HG03432 (cell line): ENCODE measurements at regions not wholly inside any gene's neighbourhood (a gene's known extent, or its start where the extent isn't known, plus 50 kb on each side); places are given as distances from the start of the nearest gene placed in this dataset.
"Not testable (repeated sequence)": the region's sequence is repeated elsewhere in the genome, so short reads cannot be mapped to it uniquely, and the experiment has no call there.

Experiments
- ATAC-seq: cut with Tn5 transposase; IDR thresholded peaks from one replicate; pipeline ENCODE4 v1.9.1; 2021; ENCODE audit warnings: mild to moderate bottlenecking, moderate library complexity; ENCODE audit not compliant: unreplicated experiment

- ATAC-seq = no peak
Observed at GRCh38 chr3:26964313-26964712, 341.7 kb downstream of the LRRC3B start.

- ATAC-seq = no peak
Observed at GRCh38 chr3:26964836-26965235, 342.3 kb downstream of the LRRC3B start.

GRCh38 chr3:26967501-26967900 is 344.9 kb downstream of the LRRC3B start:
- ATAC-seq = no peak

GRCh38 chr3:26984416-26985390 is 362.1 kb downstream of the LRRC3B start:
- ATAC-seq = no peak

GRCh38 chr3:26989037-26989436 is 366.5 kb downstream of the LRRC3B start:
- ATAC-seq = no peak

GRCh38 chr3:26997226-26997625 is 372.0 kb downstream of the NEK10 start:
- no peak for ATAC-seq

- ATAC-seq = no peak
Observed at GRCh38 chr3:27010834-27011233, 358.3 kb downstream of the NEK10 start.

- ATAC-seq = no peak
Observed at GRCh38 chr3:27022096-27022761, 347.0 kb downstream of the NEK10 start.

GRCh38 chr3:27024493-27024892 is 344.7 kb downstream of the NEK10 start:
- no peak for ATAC-seq

GRCh38 chr3:27025718-27026117 is 343.5 kb downstream of the NEK10 start:
- no peak for ATAC-seq

- no peak for ATAC-seq
Observed at GRCh38 chr3:27031476-27031875, 337.7 kb downstream of the NEK10 start.

GRCh38 chr3:27034255-27034654 is 334.9 kb downstream of the NEK10 start:
- no peak for ATAC-seq

- no peak for ATAC-seq
Observed at GRCh38 chr3:27040674-27041073, 328.5 kb downstream of the NEK10 start.

GRCh38 chr3:27042541-27042940 is 326.6 kb downstream of the NEK10 start:
- not testable (repeated sequence) for ATAC-seq

- no peak for ATAC-seq
Observed at GRCh38 chr3:27043328-27043955, 325.7 kb downstream of the NEK10 start.

- no peak for ATAC-seq
Observed at GRCh38 chr3:27044931-27045481, 324.2 kb downstream of the NEK10 start.

GRCh38 chr3:27046351-27046750 is 322.8 kb downstream of the NEK10 start:
- no peak for ATAC-seq

- ATAC-seq = peak; percentile 71
Observed at GRCh38 chr3:27049792-27050191, 319.4 kb downstream of the NEK10 start.

GRCh38 chr3:27051527-27051926 is 317.7 kb downstream of the NEK10 start:
- ATAC-seq = not testable (repeated sequence)

GRCh38 chr3:27056326-27056725 is 312.9 kb downstream of the NEK10 start:
- ATAC-seq = no peak

GRCh38 chr3:27059489-27059888 is 309.7 kb downstream of the NEK10 start:
- ATAC-seq = no peak
